ENCODE measurements at regions not wholly inside any gene's neighbourhood (a gene's known extent, or its start where the extent isn't known, plus 50 kb on each side); places are given as distances from the start of the nearest gene placed in this dataset.

DNA sequence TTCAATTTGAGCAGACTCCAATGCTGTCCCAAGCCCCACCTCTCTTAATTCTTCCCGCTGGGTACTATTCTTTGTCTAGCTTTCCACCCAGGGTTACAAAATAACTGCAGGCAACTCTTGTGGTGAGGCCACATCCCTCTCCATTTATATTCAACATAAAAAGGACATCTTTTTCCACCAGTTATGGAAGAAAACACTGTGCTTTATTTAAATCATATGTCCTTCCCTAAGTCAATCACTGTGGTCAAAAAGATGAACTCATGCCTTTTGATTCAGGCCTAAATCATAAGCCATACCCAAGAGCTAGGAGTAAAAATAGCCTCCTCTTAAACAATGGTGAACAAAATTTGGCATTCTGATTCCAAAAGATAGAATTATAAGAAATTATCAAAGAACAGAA, 386.0 kb downstream of the SEMA3D start:
- TF ChIP-seq GATA3 (IDR thresholded peaks at IDR 0.05; ENCODE audit: low read depth, low read length) (no peak), GATA2 (IDR thresholded peaks at IDR 0.05; ENCODE audit: low read depth, low read length) (no peak)

All from SH-SY5Y (cell line).